ENCODE measurements at regions not wholly inside any gene's neighbourhood (a gene's known extent, or its start where the extent isn't known, plus 50 kb on each side); places are given as distances from the start of the nearest gene placed in this dataset.
"Not testable (repeated sequence)": the region's sequence is repeated elsewhere in the genome, so short reads cannot be mapped to it uniquely, and the experiment has no call there.

DNA sequence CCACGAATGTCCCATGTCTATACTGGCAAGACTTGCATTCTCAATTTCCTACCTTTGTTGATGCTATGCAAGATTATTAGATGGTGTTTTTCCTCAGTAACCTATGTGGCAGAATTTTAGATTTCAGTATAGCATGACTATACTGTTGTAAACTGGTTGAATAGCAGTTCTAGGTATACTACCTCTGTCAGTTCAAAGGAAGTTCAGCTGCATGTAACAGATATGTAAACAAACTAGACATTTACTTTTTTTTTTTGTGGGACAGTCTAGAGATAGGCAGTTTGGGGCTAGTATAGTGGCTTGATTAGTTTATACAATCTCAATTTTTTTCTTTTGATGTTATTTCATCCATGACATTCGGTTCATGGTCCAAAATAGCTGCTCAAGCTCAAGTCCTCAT lies 97.6 kb upstream of the GRIN3A start:
- TF ChIP-seq, protein P1, sequence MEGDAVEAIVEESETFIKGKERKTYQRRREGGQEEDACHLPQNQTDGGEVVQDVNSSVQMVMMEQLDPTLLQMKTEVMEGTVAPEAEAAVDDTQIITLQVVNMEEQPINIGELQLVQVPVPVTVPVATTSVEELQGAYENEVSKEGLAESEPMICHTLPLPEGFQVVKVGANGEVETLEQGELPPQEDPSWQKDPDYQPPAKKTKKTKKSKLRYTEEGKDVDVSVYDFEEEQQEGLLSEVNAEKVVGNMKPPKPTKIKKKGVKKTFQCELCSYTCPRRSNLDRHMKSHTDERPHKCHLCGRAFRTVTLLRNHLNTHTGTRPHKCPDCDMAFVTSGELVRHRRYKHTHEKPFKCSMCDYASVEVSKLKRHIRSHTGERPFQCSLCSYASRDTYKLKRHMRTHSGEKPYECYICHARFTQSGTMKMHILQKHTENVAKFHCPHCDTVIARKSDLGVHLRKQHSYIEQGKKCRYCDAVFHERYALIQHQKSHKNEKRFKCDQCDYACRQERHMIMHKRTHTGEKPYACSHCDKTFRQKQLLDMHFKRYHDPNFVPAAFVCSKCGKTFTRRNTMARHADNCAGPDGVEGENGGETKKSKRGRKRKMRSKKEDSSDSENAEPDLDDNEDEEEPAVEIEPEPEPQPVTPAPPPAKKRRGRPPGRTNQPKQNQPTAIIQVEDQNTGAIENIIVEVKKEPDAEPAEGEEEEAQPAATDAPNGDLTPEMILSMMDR (IDR thresholded peaks at IDR 0.05; ENCODE audit: insufficient read depth, low read depth, low read length): no peak
- no peak overlapping the region for H3K4me3 ChIP-seq (ENCODE audit: low read depth, low read length)
- DNase-seq (ENCODE audit: low read depth): no peak

DNA sequence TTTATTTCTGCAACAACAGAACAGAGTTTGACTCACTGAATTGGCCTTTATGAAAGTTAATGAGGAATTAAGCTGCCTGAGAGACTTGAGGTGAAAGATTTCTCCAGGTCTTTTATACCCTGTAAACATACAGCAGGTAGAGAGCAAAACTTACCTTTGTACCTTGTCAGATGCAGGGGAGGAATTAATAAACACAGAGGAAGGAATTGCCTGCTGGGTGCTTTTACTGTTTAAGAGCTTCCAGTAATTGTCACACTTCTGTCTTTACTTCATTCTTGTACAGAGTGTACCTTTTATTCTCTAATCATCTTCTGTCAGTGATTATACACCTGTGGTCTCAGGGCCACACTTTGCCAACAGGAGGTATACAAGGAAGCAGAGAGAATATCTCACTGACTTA lies 94.0 kb upstream of the GRIN3A start:
- TF ChIP-seq, protein P1 (IDR thresholded peaks at IDR 0.05; ENCODE audit: insufficient read depth, low read depth, low read length): no peak
- H3K4me3 ChIP-seq (ENCODE audit: low read depth, low read length): no peak overlapping the region
- no peak for DNase-seq (ENCODE audit: low read depth)

DNA sequence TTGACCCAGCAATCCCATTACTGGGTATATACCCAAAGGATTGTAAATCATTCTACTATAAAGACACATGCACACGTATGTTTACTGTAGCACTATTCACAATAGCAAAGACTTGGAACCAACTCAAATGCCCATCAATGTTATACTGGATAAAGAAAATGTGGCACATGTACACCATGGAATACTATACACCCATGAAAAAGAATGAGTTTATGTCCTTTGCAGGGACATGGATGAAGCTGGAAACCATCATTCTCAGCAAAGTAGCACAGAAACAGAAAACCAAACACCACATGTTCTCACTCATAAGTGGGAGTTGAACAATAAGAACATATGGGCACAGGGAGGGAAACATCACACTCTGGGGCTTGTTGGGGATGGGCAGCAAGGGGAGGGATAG lies 83.0 kb upstream of the GRIN3A start:
- H3K4me3 ChIP-seq (ENCODE audit: low read depth, low read length); DNase-seq (ENCODE audit: low read depth): not testable (repeated sequence)

DNA sequence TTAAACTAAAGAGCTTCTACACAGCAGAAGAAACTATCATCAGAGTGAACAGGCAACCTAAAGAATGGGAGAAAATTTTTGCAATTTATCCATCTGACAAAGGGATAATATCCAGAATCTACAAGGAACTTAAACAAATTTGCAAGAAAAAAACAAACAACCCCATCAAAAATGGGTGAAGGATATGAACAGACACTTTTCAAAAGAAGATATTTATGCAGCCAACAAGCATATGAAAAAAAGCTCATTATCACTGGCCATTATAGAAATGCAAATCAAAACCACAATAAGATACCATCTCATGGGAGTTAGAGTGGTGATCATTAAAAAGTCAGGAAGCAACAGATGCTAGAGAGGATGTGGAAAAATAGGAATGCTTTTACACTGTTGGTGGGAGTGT lies 82.5 kb upstream of the GRIN3A start:
- not testable (repeated sequence) for DNase-seq (ENCODE audit: low read depth)

DNA sequence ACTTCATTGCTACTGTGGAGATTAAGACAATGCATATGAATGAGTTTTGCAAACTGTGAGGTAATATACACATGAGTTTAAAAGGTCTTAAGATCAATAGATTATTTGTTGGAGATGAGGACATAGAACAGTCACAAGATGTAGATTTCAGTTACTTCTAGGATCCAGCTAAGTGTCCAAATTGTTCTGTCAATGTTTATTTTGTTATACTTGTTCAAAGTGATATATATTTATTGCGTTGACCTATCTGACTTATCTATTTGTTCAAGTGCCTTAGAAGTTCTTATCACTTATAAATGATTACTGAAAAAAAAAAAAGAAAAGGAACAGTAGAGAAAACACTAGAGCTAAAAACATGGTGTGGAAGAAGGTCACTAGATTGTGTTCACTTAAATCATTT lies 75.6 kb upstream of the GRIN3A start:
- no peak overlapping the region for H3K4me3 ChIP-seq (ENCODE audit: low read depth, low read length)
- DNase-seq (ENCODE audit: low read depth): no peak
- TF ChIP-seq, protein P1 (IDR thresholded peaks at IDR 0.05; ENCODE audit: insufficient read depth, low read depth, low read length): no peak

More for the DNA sequence above, 82.5 kb upstream of the GRIN3A start:
- not testable (repeated sequence) for H3K4me3 ChIP-seq (ENCODE audit: low read depth, low read length)

DNA sequence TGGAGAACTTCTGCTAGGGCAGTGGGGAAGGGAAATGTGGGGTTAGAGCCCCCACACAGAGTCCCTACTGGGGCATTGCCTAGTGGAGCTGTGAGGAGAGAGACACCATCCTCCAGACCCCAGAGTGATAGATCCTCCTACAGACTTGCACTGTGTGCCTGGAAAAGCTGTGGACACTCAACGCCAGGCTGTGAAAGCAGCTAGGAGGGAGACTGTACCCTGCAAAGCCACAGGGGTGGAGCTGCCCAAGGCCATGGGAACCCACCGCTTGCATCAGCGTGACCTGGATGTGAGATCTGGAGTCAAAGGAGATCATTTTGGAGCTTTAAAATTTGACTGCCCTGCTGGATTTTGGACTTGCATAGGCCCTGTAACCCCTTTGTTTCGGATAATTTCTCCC lies 69.4 kb upstream of the GRIN3A start:
- DNase-seq (ENCODE audit: low read depth); H3K4me3 ChIP-seq (ENCODE audit: low read depth, low read length): not testable (repeated sequence)

DNA sequence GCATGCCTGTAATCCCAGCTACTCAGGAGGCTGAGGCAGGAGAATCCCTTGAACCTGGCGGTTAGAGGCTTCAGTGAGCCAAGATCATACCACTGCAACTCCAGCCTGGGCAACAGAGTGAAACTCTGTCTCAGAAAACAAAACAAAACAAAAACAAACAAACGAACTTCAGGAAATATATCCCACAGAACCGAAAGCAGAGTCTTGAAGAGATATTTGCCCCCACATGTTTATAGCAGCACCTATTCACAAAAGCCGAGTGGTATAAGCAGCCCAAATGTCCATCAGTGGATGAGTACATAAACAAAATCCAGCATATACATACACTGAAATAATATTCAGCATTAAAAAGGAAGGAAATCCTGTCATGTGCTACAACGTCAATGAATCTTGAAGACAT lies 57.6 kb upstream of the GRIN3A start:
- no peak overlapping the region for H3K4me3 ChIP-seq (ENCODE audit: low read depth, low read length)
- DNase-seq (ENCODE audit: low read depth): no peak
- TF ChIP-seq, protein P1 (IDR thresholded peaks at IDR 0.05; ENCODE audit: insufficient read depth, low read depth, low read length): no peak

DNA sequence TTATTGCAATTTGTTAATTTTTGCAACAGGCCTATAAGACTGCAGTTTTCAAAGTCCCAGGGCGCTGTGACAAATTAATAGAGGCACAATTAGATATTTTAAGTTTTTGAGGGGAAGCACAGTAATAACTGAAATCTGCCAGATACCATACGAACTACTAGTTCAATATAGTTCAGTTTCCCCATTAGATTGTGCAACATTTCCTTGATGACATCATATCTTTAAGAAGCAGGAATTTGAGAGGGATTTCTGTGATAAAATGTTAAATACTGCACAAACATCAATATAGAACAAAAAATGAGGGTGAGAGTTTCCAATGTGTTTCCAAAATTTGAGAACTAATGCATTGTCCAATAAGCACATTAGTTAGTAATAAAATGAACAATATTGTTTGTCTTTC lies 56.7 kb upstream of the GRIN3A start:
- TF ChIP-seq, protein P1 (IDR thresholded peaks at IDR 0.05; ENCODE audit: insufficient read depth, low read depth, low read length): no peak
- no peak overlapping the region for H3K4me3 ChIP-seq (ENCODE audit: low read depth, low read length)
- DNase-seq (ENCODE audit: low read depth): no peak

DNA sequence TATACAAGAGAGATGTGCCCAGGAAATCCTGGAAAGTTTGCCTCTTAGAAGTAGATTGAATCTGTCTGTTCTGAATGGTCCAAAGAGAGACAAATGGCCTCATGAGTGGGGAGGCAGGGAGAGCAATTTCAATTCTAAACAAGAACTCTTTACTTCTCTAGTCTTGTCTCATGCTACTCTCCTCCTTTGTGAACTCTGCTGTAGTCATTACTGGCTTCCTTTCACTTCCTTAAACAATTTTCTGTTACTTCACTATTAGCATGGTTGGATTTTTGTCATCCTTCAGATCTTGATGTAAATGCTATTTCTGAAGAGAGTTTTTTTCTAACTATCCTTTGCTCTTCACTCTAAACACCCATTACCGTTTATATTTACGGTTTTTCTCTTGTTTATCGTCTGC lies 54.0 kb upstream of the GRIN3A start:
- no peak for DNase-seq (ENCODE audit: low read depth)
- TF ChIP-seq, protein P1 (IDR thresholded peaks at IDR 0.05; ENCODE audit: insufficient read depth, low read depth, low read length): no peak
- no peak overlapping the region for H3K4me3 ChIP-seq (ENCODE audit: low read depth, low read length)
